Natural killer cell (primary cell): ENCODE measurements at regions not wholly inside any gene's neighbourhood (a gene's known extent, or its start where the extent isn't known, plus 50 kb on each side); places are given as distances from the start of the nearest gene placed in this dataset.

ENCODE experiments used
- ATAC-seq, 3 donors: fragments of 150-1000 bp in 2 of 3; fragments of 200-7000 bp in 1 of 3; cut with Tn5 transposase; 1 replicate in 1 of 3; 2 replicates in 2 of 3; pipeline ENCODE4 v1.10.0; 2021; ENCODE audit warnings: mild to moderate bottlenecking in 2 of 3, moderate library complexity in 2 of 3
- DNase-seq, 2 donors: peaks; one replicate each; pipeline versions ENCODE4 v3.0.0 to v3.0.0-alpha.2; 2013 to 2021; ENCODE audit warnings: mixed read lengths in 1 of 2
- H3K27ac ChIP-seq: one replicate; pipeline ENCODE4 v1.5.1; 2013; ENCODE audit warnings: mild to moderate bottlenecking, low read length
- H3K27me3 ChIP-seq: one replicate; pipeline ENCODE4 v1.6.1; 2013; ENCODE audit warnings: low read length; ENCODE audit not compliant: control insufficient read depth, insufficient read depth
- H3K36me3 ChIP-seq: one replicate; pipeline ENCODE4 v1.6.1; 2013; ENCODE audit warnings: low read length; ENCODE audit not compliant: control insufficient read depth, insufficient read depth
- H3K4me1 ChIP-seq: one replicate; pipeline ENCODE4 v1.6.1; 2013; ENCODE audit warnings: low read length; ENCODE audit not compliant: control insufficient read depth, insufficient read depth
- H3K4me3 ChIP-seq: one replicate; pipeline ENCODE4 v1.5.1; 2013; ENCODE audit warnings: low read length
- H3K9me3 ChIP-seq: one replicate; pipeline ENCODE4 v1.6.1; 2013; ENCODE audit warnings: low read length; ENCODE audit not compliant: control insufficient read depth, insufficient read depth
- H3K27ac Mint-ChIP-seq, 2 donors: one replicate each; pipeline ENCODE4 v1.8.0; 2022; ENCODE audit warnings: mild to moderate bottlenecking in 2 of 2, mixed read lengths in 2 of 2, moderate library complexity in 1 of 2
- H3K27me3 Mint-ChIP-seq, 2 donors: one replicate each; pipeline ENCODE4 v1.8.0; 2022; ENCODE audit warnings: low read depth in 2 of 2, mixed read lengths in 2 of 2
- H3K36me3 Mint-ChIP-seq: one replicate; pipeline ENCODE4 v1.8.0; 2022; ENCODE audit warnings: mixed read lengths
- H3K4me1 Mint-ChIP-seq, 2 donors: one replicate each; pipeline ENCODE4 v1.8.0; 2022; ENCODE audit warnings: mixed read lengths in 2 of 2
- H3K4me3 Mint-ChIP-seq: one replicate; pipeline ENCODE4 v1.8.0; 2022; ENCODE audit warnings: mild to moderate bottlenecking, moderate library complexity, mixed read lengths
- H3K9me3 Mint-ChIP-seq, 2 donors: one replicate each; pipeline ENCODE4 v1.8.0; 2022; ENCODE audit warnings: mixed read lengths in 2 of 2
- CTCF ChIP-seq: fragments of 200-600 bp; IDR thresholded peaks from one replicate; pipeline ENCODE4 v1.8.0; 2022; ENCODE audit warnings: antibody characterized with exemption
- WGBS: methylation state at CpG from one replicate; pipeline ENCODE4 v1.1.7; 2013; ENCODE audit warnings: missing lambda C conversion rate; ENCODE audit not compliant: insufficient coverage; 5-methylcytosine and 5-hydroxymethylcytosine counted together
- intact Hi-C: fragments of 100-400 bp; cut with micrococcal nuclease; formaldehyde crosslinking; loops from one replicate; pipeline ENCODE4 v1.14.2; 2022

DNA sequence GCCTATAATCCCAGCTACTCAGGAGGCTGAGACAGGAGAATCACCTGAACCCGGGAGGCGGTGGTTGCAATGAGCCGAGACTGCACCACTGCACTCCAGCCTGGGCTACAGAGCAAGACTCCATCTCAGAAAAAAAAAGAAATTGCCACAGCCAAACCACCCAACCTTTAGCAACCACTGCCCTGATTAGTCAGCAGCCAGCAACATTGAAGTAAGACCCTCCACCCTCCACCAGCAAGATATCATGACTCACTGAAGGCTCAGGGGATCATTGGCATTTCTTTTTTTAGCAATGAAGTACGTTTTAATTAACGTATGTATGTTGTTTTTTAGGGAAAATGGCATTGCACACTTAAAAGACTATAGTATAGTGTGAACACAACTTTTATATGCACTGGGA lies 349.1 kb upstream of the ACVR2A start:
- Mint-ChIP-seq H3K27me3 (no peaks in the 10 kb centered on the region), H3K36me3 (no peaks in the 10 kb centered on the region), H3K27ac (no peak overlapping the region), H3K4me1 (peaks cover 51 to 65% of the 10 kb centered on the region in 2 donors), H3K4me3 (no peak overlapping the region), H3K9me3 (no peaks in the 10 kb centered on the region)
- WGBS = 94% methylated on average over 5 of the region's 5 CpGs
- Histone ChIP-seq H3K27ac (no peak overlapping the region), H3K9me3 (no peaks in the 10 kb centered on the region), H3K36me3 (no peaks in the 10 kb centered on the region), H3K4me3 (no peak overlapping the region), H3K4me1 (peaks cover 12% of the 10 kb centered on the region), H3K27me3 (no peaks in the 10 kb centered on the region)
- intact Hi-C loops = no loop called here
- DNase-seq (no peak), ATAC-seq (no peak)
- TF ChIP-seq CTCF = no peak

DNA sequence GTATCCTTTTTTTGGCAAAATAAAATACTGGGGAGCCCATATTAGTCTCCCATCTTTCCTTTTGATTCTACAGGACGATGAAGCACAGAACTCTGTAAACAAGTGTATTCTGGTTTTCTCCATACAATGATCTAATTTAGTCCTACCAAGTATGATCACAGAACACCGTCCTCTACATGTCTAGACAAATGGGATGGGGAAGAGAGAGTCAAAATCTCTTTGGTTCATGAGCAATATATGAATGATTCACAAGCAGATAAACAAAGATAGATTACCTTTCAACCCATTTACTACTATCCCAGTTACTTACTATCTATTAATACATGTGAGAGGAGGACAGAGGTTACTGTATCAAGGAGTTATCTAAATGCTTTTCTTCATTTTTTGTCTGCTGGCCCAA lies 352.4 kb upstream of the ACVR2A start:
- Histone ChIP-seq H3K27ac (no peak overlapping the region), H3K4me1 (peaks cover 3% of the 10 kb centered on the region), H3K4me3 (no peak overlapping the region), H3K36me3 (no peaks in the 10 kb centered on the region), H3K27me3 (no peaks in the 10 kb centered on the region), H3K9me3 (no peaks in the 10 kb centered on the region)
- H3K27me3 Mint-ChIP-seq = no peaks in the 10 kb centered on the region
- 89% methylated on average over 1 of the region's 2 CpGs for WGBS
- H3K27ac Mint-ChIP-seq = no peak overlapping the region
- no peak overlapping the region for H3K4me3 Mint-ChIP-seq
- DNase-seq (no peak), ATAC-seq (no peak)
- H3K9me3 Mint-ChIP-seq = no peaks in the 10 kb centered on the region
- H3K4me1 Mint-ChIP-seq = peaks cover 50 to 57% of the 10 kb centered on the region in 2 donors
- no peak for TF ChIP-seq CTCF
- H3K36me3 Mint-ChIP-seq = no peaks in the 10 kb centered on the region
- intact Hi-C loops = no loop called here

- H3K4me1 Mint-ChIP-seq = peaks cover 42 to 49% of the 10 kb centered on the region in 2 donors
- H3K27ac Mint-ChIP-seq = peak overlapping the region in 1 of 2 donors; percentile 62
- Histone ChIP-seq H3K9me3 (no peaks in the 10 kb centered on the region), H3K36me3 (no peaks in the 10 kb centered on the region), H3K27ac (no peak overlapping the region), H3K4me1 (peaks cover 3% of the 10 kb centered on the region), H3K27me3 (no peaks in the 10 kb centered on the region), H3K4me3 (no peak overlapping the region)
- 78% methylated on average over 1 of the region's 2 CpGs for WGBS
- TF ChIP-seq CTCF = no peak
- H3K9me3 Mint-ChIP-seq = no peaks in the 10 kb centered on the region
- H3K27me3 Mint-ChIP-seq = no peaks in the 10 kb centered on the region
- intact Hi-C loops = no loop called here
- DNase-seq (no peak), ATAC-seq (no peak)
- no peaks in the 10 kb centered on the region for H3K36me3 Mint-ChIP-seq
- H3K4me3 Mint-ChIP-seq = peak overlapping the region; percentile 68
Measured at GRCh38 chr2:147491506-147491905, 353.3 kb upstream of the ACVR2A start.
